Germinal center (tissue), 1 donor: ENCODE measurements at regions not wholly inside any gene's neighbourhood (a gene's known extent, or its start where the extent isn't known, plus 50 kb on each side); places are given as distances from the start of the nearest gene placed in this dataset.

Experiments
- DNase-seq: peaks from one replicate; pipeline ENCODE4 v3.0.0; 2012; ENCODE audit warnings: mixed read lengths, low spot score

GRCh38 chr16:74232806-74233465 lies 63.7 kb upstream of the PSMD7 start:
- no peak for DNase-seq

DNA sequence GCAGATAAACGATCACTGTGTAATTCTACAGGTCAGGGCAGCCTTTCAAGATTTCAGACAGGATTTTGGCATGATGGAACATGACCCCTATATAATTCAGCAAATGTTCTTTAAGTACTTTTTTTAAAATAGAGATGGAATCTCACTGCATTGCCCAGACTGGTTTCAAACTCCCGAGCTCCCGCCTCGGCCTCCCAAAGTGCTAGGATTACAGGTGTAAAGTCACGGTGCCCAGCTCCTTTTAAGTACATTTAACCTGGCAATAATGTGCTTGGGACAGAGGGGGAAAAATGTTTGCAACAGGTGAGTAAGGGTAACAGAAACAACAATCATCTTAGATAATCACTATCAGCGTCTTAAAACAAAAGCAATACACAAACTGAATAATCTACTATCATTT lies 66.5 kb upstream of the PSMD7 start:
- DNase-seq = no peak

DNA sequence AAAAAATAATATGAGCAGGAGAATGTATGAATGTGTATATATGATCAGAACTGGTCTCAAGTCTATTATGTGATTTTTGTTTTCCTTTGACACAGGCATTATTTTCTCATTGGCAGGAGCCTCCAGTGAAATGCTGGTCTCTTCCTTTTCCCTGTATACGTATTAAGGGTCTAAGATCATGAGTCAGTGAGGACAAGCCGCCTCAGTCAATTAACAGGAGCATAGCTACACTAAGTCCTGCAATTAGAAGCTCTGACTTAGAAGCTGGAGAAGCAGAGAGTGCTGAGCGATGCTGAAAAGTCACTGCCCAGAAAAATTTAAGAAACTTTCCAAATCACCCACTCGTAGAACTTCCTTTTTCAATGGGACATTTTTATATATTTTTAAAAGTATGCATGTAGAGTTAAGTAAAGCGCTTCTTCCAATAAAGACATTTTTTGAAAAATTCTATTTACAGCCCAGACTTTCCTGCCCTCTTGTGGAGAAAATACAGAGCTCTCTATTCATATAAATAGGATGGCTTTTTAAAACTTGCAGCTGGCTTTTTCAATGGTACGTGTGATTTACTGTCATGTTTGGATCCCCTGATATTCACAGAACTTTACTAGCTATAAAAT lies 70.2 kb upstream of the PSMD7 start:
- DNase-seq = no peak

- DNase-seq = no peak
Observed at GRCh38 chr16:74224828-74225612, 71.6 kb upstream of the PSMD7 start.

- no peak for DNase-seq
Observed at GRCh38 chr16:74221828-74222227, 74.8 kb upstream of the PSMD7 start.

DNA sequence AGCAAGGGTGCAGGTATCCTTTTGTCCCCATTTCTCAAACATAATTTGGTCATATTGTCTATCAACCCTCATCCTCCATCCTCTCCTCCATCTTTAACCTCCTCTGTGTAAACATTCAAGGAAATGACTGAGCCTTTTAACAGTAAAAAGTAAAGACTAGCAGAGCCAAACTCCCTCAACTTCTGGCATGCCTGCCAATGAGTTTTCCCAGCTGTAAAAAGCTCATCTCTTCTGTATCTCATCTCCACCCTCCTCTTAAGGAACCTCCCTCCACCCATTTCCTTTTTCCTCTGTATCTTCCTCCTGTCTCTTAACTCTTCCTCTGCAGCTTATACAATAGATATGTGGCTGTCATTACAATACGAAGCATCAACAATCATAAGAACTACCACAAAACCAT lies 76.9 kb upstream of the PSMD7 start:
- DNase-seq = no peak

- DNase-seq = no peak
Observed at GRCh38 chr16:74218871-74219270, 77.7 kb upstream of the PSMD7 start.

GRCh38 chr16:74216319-74216718 lies 80.3 kb upstream of the PSMD7 start:
- no peak for DNase-seq

- no peak for DNase-seq
Observed at GRCh38 chr16:74215249-74215648, 81.4 kb upstream of the PSMD7 start.

DNA sequence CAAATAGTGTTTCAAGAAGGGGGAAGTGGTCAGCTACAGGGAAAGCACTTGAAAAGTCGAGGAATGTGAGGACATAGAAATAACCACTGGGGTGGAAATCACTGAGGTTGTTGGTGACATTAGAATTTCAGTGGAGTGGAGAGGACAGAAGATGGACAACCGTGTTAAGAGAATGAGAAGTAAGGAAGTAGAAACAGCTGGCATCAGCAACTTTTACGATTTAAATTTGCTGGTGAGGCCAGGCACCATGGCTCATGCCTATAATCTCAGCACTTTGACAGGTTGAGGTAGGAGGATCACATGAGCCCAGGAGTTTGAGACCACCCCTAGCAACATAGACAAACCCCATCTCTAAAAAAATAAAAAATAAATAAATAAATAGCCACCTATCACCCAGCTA lies 83.2 kb upstream of the PSMD7 start:
- no peak for DNase-seq

GRCh38 chr16:74210245-74210644 lies 86.4 kb upstream of the PSMD7 start:
- no peak for DNase-seq

- no peak for DNase-seq
Observed at GRCh38 chr16:74202009-74202408, 94.6 kb upstream of the PSMD7 start.

GRCh38 chr16:74201576-74201975 lies 95.0 kb upstream of the PSMD7 start:
- no peak for DNase-seq

DNA sequence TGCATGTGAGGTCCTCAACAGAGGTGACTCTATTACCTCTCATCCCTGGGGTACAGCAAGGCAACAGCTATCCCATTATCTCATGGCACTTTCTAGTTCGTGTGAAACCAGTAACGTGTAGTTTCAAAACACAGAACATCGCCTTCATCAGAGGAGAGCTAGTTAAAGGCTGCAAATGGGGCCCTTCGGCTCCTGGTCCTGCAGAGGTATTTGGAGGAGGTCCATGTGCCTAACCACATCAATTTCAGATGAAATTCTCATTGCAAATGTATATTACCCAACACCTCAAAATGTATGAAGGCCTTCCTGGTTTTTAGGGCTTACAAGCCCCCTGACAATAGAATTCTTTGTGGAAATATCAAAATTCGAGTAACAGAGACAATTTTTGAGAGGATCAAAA lies 95.7 kb upstream of the PSMD7 start:
- no peak for DNase-seq

DNA sequence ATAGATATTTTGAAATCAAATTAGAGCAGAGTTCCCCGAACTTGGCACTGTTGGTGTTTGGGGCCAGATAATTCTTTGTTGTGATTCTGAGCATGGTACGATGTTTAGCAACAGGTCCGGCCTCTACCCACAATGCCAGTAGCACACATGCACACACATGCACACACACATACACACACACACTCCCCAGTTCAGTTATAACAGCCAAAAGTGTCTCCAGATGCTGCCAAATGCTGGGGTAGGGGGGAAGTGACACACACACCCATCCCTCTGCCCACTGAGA lies 96.8 kb upstream of the PSMD7 start:
- DNase-seq = no peak

DNA sequence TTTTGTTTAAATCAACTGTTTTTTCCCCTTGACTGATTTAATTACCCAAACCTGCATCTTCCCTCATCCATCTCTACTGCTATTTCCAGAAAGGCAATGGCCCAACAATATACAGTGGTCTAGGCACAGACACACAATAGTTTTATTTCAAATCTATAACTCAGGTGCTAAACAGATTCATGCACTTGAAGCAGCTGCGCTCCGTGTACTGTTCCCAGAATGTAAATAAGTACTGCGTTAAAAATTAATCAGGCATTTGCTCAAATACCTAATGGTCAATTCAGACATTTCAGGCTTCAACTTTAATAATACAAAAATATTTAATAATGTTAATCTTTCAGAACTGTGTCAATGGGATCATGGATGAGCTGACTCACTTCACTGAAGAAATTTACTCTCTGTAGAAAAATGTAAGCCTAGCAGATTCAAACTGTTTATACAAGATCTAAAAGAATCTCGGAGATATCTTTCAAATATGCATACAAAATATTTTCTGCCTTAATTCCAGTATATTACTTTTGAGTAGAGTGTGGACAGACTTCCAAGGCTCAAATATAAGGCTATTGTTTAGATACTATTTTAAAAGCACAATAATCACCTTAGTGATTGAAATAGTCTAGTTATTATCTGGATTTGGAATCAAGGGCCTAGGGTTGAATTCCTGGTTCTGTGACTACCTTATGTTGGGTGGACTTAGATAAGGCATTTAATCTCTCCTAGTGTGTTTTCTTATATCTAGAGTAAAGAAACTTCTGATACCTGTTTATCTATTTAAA lies 97.4 kb upstream of the PSMD7 start:
- no peak for DNase-seq

- DNase-seq = no peak
Observed at GRCh38 chr16:74192281-74192797, 104.3 kb upstream of the PSMD7 start.

GRCh38 chr16:74190292-74190691 lies 106.3 kb upstream of the PSMD7 start:
- no peak for DNase-seq

DNA sequence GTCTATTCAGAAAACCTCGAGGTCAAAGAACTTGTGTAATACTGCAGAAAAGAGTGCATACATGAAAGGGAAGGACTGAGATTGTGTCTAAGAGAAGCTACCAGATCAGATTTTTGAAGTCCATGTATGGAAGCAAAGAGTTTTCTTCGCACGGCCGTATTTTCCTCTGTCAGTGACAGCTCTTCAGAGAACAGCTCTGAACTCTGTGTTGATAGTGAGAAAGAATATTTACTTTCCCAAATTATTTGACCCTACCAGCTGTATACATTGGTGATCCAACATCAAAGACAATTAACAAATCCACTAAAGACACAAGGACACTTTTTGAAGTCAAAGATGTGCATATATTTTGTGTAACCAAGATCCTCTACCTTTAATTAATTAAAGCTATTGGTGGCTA lies 107.8 kb upstream of the PSMD7 start:
- no peak for DNase-seq

- DNase-seq = no peak
Observed at GRCh38 chr16:74186561-74186971, 110.0 kb upstream of the PSMD7 start.

DNA sequence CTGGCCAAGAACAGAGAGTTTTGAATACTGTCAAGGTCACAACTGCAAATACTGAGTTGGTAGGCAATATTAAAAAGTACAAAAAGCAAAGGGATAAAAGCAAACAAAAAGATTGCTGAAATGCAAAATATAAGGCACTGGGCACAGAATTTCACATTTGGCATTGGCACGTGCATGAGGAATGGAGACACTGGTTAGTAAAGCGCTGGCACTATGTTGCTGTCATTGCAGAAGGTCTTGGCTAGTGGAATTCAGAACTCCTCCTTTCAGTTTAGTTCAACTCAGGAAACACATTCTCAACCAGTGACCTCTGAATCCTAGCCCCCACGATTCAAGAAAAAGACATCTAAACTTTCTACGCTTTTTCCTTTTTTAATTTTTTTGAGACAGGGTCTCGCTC lies 111.8 kb upstream of the PSMD7 start:
- DNase-seq = no peak

DNA sequence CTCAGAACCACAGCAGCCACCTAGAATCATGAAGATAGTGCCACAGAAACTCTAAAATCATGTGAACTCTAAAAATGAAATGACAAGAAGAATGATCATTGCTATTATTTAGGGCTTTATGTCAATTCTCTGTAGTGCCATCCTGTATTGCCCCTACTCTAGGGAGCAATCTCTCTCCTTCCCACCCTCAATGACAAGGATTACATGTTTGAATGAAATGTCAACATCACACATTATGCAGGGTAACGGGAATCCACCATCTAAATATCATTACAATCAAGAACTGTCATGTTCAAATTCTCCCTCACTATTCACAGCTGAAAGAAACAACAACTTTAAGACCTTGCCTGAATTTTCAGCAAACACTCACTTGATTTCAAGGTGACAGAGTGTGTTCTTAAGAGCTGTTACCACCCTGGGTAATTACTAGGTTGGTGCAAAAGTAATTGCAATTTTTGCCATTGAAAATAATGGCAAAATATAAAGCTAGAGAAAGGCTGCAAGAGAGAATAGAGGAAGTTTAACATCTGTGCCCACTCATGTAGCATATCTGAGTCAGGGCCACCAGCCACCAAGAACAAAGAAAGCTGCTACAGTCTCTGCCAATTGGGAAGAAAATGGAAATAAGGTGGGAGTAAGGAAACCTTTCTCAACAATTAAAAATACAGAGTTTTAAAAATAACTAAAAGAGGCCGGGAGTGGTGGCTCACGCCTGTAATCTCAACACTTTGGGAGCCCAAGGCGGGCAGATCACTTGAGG lies 112.8 kb upstream of the PSMD7 start:
- no peak for DNase-seq
